GM18520 (cell line): ENCODE measurements at regions not wholly inside any gene's neighbourhood (a gene's known extent, or its start where the extent isn't known, plus 50 kb on each side); places are given as distances from the start of the nearest gene placed in this dataset.

Experiments used
- ATAC-seq: cut with Tn5 transposase; IDR thresholded peaks from one replicate; pipeline ENCODE4 v1.9.1; 2021; ENCODE audit not compliant: unreplicated experiment

- no peak for ATAC-seq
Measured at GRCh38 chrX:5549512-5549911, 679.2 kb downstream of the NLGN4X start.

- ATAC-seq, result no peak
Measured at GRCh38 chrX:5537098-5537497, 691.6 kb downstream of the NLGN4X start.

- no peak for ATAC-seq
Measured at GRCh38 chrX:5536261-5536660, 692.4 kb downstream of the NLGN4X start.

GRCh38 chrX:5528057-5528456 lies 700.6 kb downstream of the NLGN4X start:
- ATAC-seq, result no peak

- ATAC-seq, result no peak
Measured at GRCh38 chrX:5526191-5526590, 702.5 kb downstream of the NLGN4X start.

GRCh38 chrX:5490786-5491563 lies 737.7 kb downstream of the NLGN4X start:
- ATAC-seq, result no peak

- no peak for ATAC-seq
Measured at GRCh38 chrX:5474282-5474681, 754.4 kb downstream of the NLGN4X start.

GRCh38 chrX:5458300-5458842 lies 770.3 kb downstream of the NLGN4X start:
- no peak for ATAC-seq

GRCh38 chrX:5449323-5449722 lies 779.3 kb downstream of the NLGN4X start:
- ATAC-seq, result no peak

- no peak for ATAC-seq
Measured at GRCh38 chrX:5431823-5432222, 796.8 kb downstream of the NLGN4X start.

GRCh38 chrX:5425119-5425518 lies 803.5 kb downstream of the NLGN4X start:
- ATAC-seq, result no peak

- ATAC-seq, result no peak
Measured at GRCh38 chrX:5417381-5417780, 811.3 kb downstream of the NLGN4X start.

GRCh38 chrX:5415738-5416137 lies 812.9 kb downstream of the NLGN4X start:
- no peak for ATAC-seq

- ATAC-seq, result no peak
Measured at GRCh38 chrX:5409106-5409505, 819.6 kb downstream of the NLGN4X start.

GRCh38 chrX:5402461-5402860 lies 826.2 kb downstream of the NLGN4X start:
- no peak for ATAC-seq

GRCh38 chrX:5399403-5399802 lies 829.3 kb downstream of the NLGN4X start:
- ATAC-seq, result no peak

GRCh38 chrX:5397409-5397808 lies 831.3 kb downstream of the NLGN4X start:
- ATAC-seq, result no peak

- no peak for ATAC-seq
Measured at GRCh38 chrX:5390376-5390775, 838.3 kb downstream of the NLGN4X start.

GRCh38 chrX:5388087-5388486 lies 840.6 kb downstream of the NLGN4X start:
- no peak for ATAC-seq

- no peak for ATAC-seq
Measured at GRCh38 chrX:5380426-5380825, 848.2 kb downstream of the NLGN4X start.

- ATAC-seq, result no peak
Measured at GRCh38 chrX:5341902-5342301, 886.8 kb downstream of the NLGN4X start.

- ATAC-seq, result no peak
Measured at GRCh38 chrX:5337160-5337559, 891.5 kb downstream of the NLGN4X start.

GRCh38 chrX:5324546-5324945 lies 904.1 kb downstream of the NLGN4X start:
- no peak for ATAC-seq
